SK-N-SH treated with all-trans-retinoic acid at 6 μM for 48 hours (cell line): ENCODE measurements at regions not wholly inside any gene's neighbourhood (a gene's known extent, or its start where the extent isn't known, plus 50 kb on each side); places are given as distances from the start of the nearest gene placed in this dataset.

Experiments
- ATAC-seq: fragments of 200-7000 bp; cut with Tn5 transposase; 3 replicates; pipeline ENCODE4 v1.9.1; 2020; ENCODE audit warnings: mild to moderate bottlenecking, moderate library complexity
- ARNTL ChIP-seq: fragments of 450-650 bp; formaldehyde crosslinking; IDR thresholded peaks from 2 replicates; pipeline ENCODE4 v1.5.0; 2020; ENCODE audit warnings: low read depth, mild to moderate bottlenecking, moderate library complexity, borderline replicate concordance
- BACH2 ChIP-seq: fragments of 250-450 bp; sonication (Bioruptor Pico); IDR thresholded peaks from 2 replicates; pipeline ENCODE4 v1.9.0; 2021; ENCODE audit warnings: mild to moderate bottlenecking, borderline replicate concordance
- CSDC2 ChIP-seq: fragments of 250-450 bp; sonication (Bioruptor Pico); IDR thresholded peaks from 2 replicates; pipeline ENCODE4 v1.5.0; 2020; ENCODE audit warnings: mild to moderate bottlenecking, moderate library complexity
- ESRRG ChIP-seq: fragments of 250-450 bp; sonication (Bioruptor Pico); IDR thresholded peaks from 2 replicates; pipeline ENCODE4 v1.6.1; 2021; ENCODE audit warnings: mild to moderate bottlenecking
- GLIS3 ChIP-seq: fragments of 250-450 bp; sonication (Bioruptor Pico); IDR thresholded peaks from 2 replicates; pipeline ENCODE4 v1.5.0; 2020; ENCODE audit warnings: mild to moderate bottlenecking, moderate library complexity
- ISL1 ChIP-seq: fragments of 250-450 bp; sonication (Bioruptor Pico); IDR thresholded peaks from 2 replicates; pipeline ENCODE4 v2.1.2; 2022; ENCODE audit warnings: mild to moderate bottlenecking, moderate library complexity
- OSR1 ChIP-seq: fragments of 250-450 bp; sonication (Bioruptor Pico); IDR thresholded peaks from 2 replicates; pipeline ENCODE4 v1.8.0; 2022; ENCODE audit warnings: moderate library complexity, mild to moderate bottlenecking, inconsistent platforms
- POU6F1 ChIP-seq: fragments of 250-450 bp; sonication (Bioruptor Pico); IDR thresholded peaks from 2 replicates; pipeline ENCODE4 v1.8.0; 2021; ENCODE audit warnings: low read depth, mild to moderate bottlenecking, moderate library complexity, borderline replicate concordance
- PPARA ChIP-seq: fragments of 250-450 bp; sonication (Bioruptor Pico); IDR thresholded peaks from 2 replicates; pipeline ENCODE4 v1.5.0; 2020; ENCODE audit warnings: mild to moderate bottlenecking, borderline replicate concordance
- RARB ChIP-seq: fragments of 250-450 bp; sonication (Bioruptor Pico); IDR thresholded peaks from 2 replicates; pipeline ENCODE4 v1.8.0; 2021; ENCODE audit warnings: mild to moderate bottlenecking, moderate library complexity
- SNAI2 ChIP-seq: fragments of 250-450 bp; sonication (Bioruptor Pico); IDR thresholded peaks from 2 replicates; pipeline ENCODE4 v1.5.0; 2020; ENCODE audit warnings: mild to moderate bottlenecking, moderate library complexity
- TCF4 ChIP-seq: fragments of 250-450 bp; sonication (Bioruptor Pico); IDR thresholded peaks from 2 replicates; pipeline ENCODE4 v1.8.0; 2021; ENCODE audit warnings: mild to moderate bottlenecking, moderate library complexity, borderline replicate concordance
- TOX ChIP-seq: fragments of 250-450 bp; sonication (Bioruptor Pico); IDR thresholded peaks from 2 replicates; pipeline ENCODE4 v1.8.0; 2021; ENCODE audit warnings: mild to moderate bottlenecking, moderate library complexity, borderline replicate concordance
- ZC3H10 ChIP-seq: fragments of 250-450 bp; sonication (Bioruptor Pico); IDR thresholded peaks from 2 replicates; pipeline ENCODE4 v1.5.1; 2021; ENCODE audit warnings: mild to moderate bottlenecking, moderate library complexity
- ZFP3 ChIP-seq: fragments of 250-450 bp; sonication (Bioruptor Pico); IDR thresholded peaks from 2 replicates; pipeline ENCODE4 v1.5.0; 2020; ENCODE audit warnings: mild to moderate bottlenecking, moderate library complexity
- ZFP30 ChIP-seq: fragments of 450-650 bp; formaldehyde crosslinking; IDR thresholded peaks from 2 replicates; pipeline ENCODE4 v1.5.0; 2022; ENCODE audit warnings: mild to moderate bottlenecking, moderate library complexity
- ZNF565 ChIP-seq: fragments of 450-650 bp; formaldehyde crosslinking; conservative IDR thresholded peaks from 2 replicates; pipeline ENCODE4 v1.5.0; 2020; ENCODE audit warnings: low read depth, mild to moderate bottlenecking, moderate library complexity
- ZNF70 ChIP-seq: fragments of 450-650 bp; formaldehyde crosslinking; IDR thresholded peaks from 2 replicates; pipeline ENCODE4 v1.5.0; 2020; ENCODE audit warnings: mild to moderate bottlenecking, moderate library complexity
- ZNF8 ChIP-seq: fragments of 450-650 bp; formaldehyde crosslinking; IDR thresholded peaks from 2 replicates; pipeline ENCODE4 v1.5.0; 2020; ENCODE audit warnings: mild to moderate bottlenecking, moderate library complexity
- TF ChIP-seq, protein P1 (sequence below): fragments of 250-450 bp; sonication (Bioruptor Pico); IDR thresholded peaks from 2 replicates; pipeline ENCODE4 v1.5.1; 2020; ENCODE audit warnings: low read depth, mild to moderate bottlenecking, moderate library complexity
- TF ChIP-seq, protein P2 (sequence below): fragments of 250-450 bp; sonication (Bioruptor Pico); IDR thresholded peaks from 2 replicates; pipeline ENCODE4 v1.5.0; 2020; ENCODE audit warnings: mild to moderate bottlenecking, moderate library complexity
- TF ChIP-seq, protein P3 (sequence below): fragments of 250-450 bp; sonication (Bioruptor Pico); IDR thresholded peaks from 2 replicates; pipeline ENCODE4 v1.5.1; 2021; ENCODE audit warnings: mild to moderate bottlenecking, moderate library complexity

- ATAC-seq: no peak
- TF ChIP-seq PPARA (no peak), ZFP30 (no peak), ESRRG (CRISPR knock-in tag) (no peak), ZFP3 (CRISPR knock-in tag) (no peak)
These were observed 133.9 kb upstream of the FUT8 start for GRCh38 chr14:65278589-65278988.

DNA sequence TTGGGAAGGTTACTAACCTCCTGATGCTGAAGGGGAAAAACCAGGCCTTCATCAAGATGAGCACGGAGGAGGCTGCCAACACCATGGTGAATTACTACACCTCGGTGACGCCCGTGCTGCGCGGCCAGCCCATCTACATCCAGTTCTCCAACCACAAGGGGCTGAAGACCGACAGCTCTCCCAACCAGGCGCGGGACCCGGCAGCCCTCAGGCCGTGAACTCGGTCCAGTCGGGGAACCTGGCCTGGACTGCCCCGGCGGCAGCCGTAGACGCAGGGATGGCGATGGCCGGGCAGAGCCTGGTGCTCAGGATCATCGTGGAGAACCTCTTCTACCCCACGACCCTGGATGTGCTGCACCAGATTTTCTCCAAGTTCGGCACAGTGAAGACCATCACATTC, 133.0 kb upstream of the FUT8 start:
- no peak for ATAC-seq
- TF ChIP-seq CSDC2 (CRISPR knock-in tag): no peak
- no peak for TF ChIP-seq ZC3H10 (CRISPR knock-in tag)
- TF ChIP-seq, protein P1, sequence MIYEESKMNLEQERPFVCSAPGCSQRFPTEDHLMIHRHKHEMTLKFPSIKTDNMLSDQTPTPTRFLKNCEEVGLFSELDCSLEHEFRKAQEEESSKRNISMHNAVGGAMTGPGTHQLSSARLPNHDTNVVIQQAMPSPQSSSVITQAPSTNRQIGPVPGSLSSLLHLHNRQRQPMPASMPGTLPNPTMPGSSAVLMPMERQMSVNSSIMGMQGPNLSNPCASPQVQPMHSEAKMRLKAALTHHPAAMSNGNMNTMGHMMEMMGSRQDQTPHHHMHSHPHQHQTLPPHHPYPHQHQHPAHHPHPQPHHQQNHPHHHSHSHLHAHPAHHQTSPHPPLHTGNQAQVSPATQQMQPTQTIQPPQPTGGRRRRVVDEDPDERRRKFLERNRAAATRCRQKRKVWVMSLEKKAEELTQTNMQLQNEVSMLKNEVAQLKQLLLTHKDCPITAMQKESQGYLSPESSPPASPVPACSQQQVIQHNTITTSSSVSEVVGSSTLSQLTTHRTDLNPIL (CRISPR knock-in tag): no peak
- TF ChIP-seq ISL1: no peak
- TF ChIP-seq RARB (CRISPR knock-in tag): no peak
- no peak for TF ChIP-seq OSR1 (CRISPR knock-in tag)
- no peak for TF ChIP-seq GLIS3 (CRISPR knock-in tag)
- no peak for TF ChIP-seq ZNF70 (CRISPR knock-in tag)
- TF ChIP-seq ZFP3 (CRISPR knock-in tag): no peak
- TF ChIP-seq, protein P2, sequence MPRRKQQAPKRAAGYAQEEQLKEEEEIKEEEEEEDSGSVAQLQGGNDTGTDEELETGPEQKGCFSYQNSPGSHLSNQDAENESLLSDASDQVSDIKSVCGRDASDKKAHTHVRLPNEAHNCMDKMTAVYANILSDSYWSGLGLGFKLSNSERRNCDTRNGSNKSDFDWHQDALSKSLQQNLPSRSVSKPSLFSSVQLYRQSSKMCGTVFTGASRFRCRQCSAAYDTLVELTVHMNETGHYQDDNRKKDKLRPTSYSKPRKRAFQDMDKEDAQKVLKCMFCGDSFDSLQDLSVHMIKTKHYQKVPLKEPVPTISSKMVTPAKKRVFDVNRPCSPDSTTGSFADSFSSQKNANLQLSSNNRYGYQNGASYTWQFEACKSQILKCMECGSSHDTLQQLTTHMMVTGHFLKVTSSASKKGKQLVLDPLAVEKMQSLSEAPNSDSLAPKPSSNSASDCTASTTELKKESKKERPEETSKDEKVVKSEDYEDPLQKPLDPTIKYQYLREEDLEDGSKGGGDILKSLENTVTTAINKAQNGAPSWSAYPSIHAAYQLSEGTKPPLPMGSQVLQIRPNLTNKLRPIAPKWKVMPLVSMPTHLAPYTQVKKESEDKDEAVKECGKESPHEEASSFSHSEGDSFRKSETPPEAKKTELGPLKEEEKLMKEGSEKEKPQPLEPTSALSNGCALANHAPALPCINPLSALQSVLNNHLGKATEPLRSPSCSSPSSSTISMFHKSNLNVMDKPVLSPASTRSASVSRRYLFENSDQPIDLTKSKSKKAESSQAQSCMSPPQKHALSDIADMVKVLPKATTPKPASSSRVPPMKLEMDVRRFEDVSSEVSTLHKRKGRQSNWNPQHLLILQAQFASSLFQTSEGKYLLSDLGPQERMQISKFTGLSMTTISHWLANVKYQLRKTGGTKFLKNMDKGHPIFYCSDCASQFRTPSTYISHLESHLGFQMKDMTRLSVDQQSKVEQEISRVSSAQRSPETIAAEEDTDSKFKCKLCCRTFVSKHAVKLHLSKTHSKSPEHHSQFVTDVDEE (CRISPR knock-in tag): no peak
- no peak for TF ChIP-seq SNAI2
- no peak for TF ChIP-seq POU6F1 (CRISPR knock-in tag)
- no peak for TF ChIP-seq PPARA
- no peak for TF ChIP-seq ESRRG (CRISPR knock-in tag)
- TF ChIP-seq, protein P3, sequence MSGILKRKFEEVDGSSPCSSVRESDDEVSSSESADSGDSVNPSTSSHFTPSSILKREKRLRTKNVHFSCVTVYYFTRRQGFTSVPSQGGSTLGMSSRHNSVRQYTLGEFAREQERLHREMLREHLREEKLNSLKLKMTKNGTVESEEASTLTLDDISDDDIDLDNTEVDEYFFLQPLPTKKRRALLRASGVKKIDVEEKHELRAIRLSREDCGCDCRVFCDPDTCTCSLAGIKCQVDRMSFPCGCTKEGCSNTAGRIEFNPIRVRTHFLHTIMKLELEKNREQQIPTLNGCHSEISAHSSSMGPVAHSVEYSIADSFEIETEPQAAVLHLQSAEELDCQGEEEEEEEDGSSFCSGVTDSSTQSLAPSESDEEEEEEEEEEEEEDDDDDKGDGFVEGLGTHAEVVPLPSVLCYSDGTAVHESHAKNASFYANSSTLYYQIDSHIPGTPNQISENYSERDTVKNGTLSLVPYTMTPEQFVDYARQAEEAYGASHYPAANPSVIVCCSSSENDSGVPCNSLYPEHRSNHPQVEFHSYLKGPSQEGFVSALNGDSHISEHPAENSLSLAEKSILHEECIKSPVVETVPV (CRISPR knock-in tag): no peak
- no peak for TF ChIP-seq ARNTL
- no peak for TF ChIP-seq TOX

DNA sequence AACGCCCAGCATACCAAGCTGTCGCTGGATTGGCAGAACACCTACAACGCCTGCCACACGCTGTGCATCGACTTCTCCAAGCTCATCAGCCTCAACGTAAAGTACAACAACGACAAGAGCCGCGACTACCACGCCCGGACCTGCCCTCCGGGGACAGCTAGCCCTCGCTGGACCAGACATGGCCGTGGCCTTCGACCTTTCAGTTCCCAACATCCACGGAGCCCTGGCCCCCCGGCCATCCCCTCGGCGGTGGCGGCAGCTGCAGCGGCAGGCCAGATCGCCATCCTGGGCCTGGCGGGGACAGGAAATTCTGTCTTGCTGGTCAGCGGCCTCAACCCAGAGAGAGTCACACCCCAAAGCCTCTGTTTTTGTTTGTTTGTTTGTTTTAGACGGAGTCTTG, 132.6 kb upstream of the FUT8 start:
- TF ChIP-seq POU6F1 (CRISPR knock-in tag) (no peak), TCF4 (CRISPR knock-in tag) (no peak), ZNF565 (CRISPR knock-in tag) (no peak), RARB (CRISPR knock-in tag) (no peak), ZNF8 (CRISPR knock-in tag) (no peak), TOX (no peak), PPARA (no peak), ESRRG (CRISPR knock-in tag) (no peak), BACH2 (no peak), ISL1 (no peak), ZFP30 (no peak), GLIS3 (CRISPR knock-in tag) (no peak), ZFP3 (CRISPR knock-in tag) (no peak), ZC3H10 (CRISPR knock-in tag) (no peak), CSDC2 (CRISPR knock-in tag) (no peak)
- TF ChIP-seq, protein P3 (CRISPR knock-in tag): no peak
- TF ChIP-seq, protein P1 (CRISPR knock-in tag): no peak
- no peak for ATAC-seq
